ENCODE measurements at regions not wholly inside any gene's neighbourhood (a gene's known extent, or its start where the extent isn't known, plus 50 kb on each side); places are given as distances from the start of the nearest gene placed in this dataset.
A peak's percentile ranks its signal among the peaks of the same experiment; 100 is the strongest.

GRCh38 chr4:24476282-24476681 is 108.1 kb downstream of the DHX15 start:
- DNase-seq = no peak

GRCh38 chr4:24475756-24476155 is 108.6 kb downstream of the DHX15 start:
- no peak for DNase-seq

DNA sequence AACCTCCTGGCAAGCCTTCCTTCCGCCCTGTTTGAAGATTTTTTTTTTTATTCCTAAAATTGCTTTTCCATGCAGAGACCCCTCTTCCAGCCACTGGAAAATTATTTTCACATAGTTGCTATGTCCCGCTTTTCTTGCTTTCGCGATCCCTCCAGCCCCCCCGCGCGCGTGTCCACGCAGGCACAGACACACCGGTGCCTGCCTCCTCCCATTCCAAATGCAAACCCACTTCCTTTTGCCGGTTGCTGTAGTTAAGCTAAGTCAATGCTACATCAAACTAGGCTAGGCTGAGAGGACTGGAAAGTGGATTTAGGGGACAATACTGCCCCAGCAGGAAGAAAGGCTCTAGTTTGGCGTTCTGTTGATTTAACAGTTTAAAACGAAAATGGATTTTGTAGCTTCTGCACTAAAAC is 111.0 kb downstream of the DHX15 start:
- DNase-seq = no peak

DNA sequence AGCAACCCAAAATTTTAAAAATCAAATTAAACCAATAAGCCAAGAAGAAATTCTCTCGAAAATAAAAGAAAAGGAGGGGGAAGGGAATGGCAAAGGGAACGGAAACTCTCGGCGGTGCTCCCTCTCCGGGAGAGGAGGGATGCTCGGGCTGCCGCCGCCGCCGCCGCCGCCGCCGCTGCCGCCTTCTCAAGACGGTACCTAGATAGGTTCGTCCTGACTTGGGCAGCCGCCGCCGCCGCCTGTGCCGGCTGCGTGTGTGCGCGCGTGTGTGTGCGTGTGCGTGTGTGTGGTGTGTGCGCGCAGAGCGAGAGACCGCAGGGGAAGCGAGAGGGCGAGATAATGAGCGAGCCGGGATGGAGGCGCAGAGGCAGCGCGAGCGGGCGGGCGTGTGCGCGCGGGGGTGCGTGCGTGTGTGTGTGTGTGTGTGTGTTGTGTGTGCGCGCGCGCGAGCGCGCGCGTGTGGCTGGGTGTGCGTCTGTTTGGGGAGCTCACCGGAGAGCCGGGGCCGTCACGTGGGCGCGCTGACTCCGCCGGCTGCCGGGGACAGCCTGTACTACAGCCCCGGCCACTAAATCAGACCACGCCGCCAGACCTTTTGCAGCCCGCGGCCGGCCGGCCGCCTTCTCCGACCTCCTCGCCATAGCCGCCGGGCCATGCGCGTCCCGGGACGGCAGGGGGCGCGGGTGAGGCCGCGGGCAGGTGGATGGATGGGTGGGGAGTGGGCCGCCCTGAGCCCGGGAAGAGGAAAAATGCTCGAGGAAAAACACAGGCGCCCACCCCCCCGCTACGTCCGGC is 111.6 kb downstream of the DHX15 start:
- peak; percentile 19 to 64 for DNase-seq

DNA sequence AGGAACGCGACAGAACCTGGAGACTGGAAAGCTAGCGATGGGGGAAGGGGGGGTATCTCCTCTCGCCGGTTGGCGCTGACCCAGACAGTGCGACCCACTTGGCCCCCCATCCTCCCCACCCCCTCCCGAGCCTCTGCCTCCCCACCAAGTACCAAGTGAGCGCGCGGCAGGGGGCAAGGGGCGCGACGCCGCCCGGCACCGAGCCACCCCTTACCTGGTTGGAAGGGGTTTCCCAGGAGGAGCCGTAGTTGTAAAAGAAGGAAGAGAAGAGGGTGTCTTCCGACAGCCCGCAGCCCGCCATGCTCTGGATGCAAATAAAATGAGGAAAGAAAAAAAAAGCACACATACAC is 112.2 kb downstream of the DHX15 start:
- DNase-seq = no peak

- DNase-seq = no peak
Observed at GRCh38 chr4:24471486-24472160, 112.7 kb downstream of the DHX15 start.

DNA sequence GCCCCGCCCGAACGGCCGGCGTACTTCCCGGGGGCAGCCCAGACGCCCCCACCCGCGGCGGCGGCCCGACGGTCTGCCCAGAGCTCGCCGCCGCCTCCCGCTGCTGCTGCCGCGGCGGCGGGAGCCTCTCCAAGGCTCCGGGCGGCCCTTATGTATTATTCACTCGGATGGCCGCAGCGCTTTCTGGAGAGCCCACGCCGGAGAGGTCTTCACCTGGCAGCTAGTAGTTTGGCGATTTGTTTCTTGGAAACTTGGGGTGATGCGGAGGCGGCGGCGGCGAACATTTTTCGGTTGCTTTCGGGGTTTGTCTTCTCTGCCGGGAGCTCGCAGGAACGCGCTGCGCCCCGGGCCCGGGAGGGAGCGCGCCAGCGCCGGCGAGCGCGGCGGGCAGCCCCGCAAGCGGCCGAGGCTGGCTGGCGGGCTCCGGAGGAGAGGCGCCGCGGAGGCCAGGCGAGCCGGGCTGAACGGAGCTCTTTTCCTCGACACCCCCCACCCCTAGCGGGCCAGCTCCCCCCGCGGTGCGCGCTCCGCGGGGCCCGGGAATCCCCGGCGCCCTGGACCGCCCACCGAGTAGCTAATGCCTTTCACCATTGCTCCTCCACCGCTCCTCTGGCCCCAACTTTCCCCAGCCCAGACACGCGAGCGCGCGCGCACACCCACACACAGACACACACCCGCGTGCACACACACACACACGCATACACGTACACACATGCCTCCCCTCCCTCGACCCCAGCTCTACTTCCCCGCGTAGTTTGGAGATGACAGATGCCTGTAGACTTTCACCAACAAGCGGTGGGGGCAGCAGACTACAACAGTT is 113.5 kb downstream of the DHX15 start:
- peak in 1 of 2 experiments; percentile 28 for DNase-seq

DNA sequence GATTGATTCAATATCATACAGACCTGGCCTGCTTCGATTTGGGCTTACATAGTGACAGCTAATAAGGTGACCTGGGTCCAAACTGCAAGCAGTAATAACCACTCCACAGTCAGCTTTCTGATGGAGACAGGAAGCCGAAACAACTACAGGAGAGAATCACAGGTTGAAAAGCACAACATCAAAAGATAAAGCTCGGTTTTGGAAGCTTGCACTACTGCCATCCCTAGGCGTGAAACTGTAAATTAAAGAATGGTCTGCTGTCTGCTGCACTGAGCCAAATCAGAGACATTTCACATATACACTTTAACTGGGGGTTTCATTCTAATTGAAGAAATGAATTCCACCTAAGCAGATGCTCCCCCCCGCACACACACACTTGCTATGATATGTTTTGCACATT is 116.3 kb downstream of the DHX15 start:
- no peak for DNase-seq

GRCh38 chr4:24464566-24464965 is 119.8 kb downstream of the DHX15 start:
- no peak for DNase-seq

- no peak for DNase-seq
Observed at GRCh38 chr4:24456431-24456830, 127.9 kb downstream of the DHX15 start.

DNA sequence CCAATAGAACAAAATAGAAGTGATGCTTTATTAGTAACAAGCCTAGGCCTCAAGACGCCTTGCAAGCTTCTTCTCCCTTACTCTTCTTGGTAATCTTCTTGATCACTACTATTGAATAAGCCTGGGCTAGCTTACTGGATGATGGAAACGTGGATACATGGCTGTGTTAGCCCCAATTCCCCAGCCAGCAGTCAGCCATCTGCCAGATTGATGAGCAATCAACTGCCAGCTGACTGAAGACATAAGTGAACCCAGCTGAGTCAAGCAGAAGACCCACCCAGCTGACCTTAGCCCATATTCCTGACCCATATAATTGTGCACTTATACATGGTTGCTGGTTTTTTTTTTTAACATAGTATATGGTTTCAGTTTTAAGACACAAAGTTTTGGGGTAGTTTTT is 130.4 kb downstream of the DHX15 start:
- DNase-seq = no peak

DNA sequence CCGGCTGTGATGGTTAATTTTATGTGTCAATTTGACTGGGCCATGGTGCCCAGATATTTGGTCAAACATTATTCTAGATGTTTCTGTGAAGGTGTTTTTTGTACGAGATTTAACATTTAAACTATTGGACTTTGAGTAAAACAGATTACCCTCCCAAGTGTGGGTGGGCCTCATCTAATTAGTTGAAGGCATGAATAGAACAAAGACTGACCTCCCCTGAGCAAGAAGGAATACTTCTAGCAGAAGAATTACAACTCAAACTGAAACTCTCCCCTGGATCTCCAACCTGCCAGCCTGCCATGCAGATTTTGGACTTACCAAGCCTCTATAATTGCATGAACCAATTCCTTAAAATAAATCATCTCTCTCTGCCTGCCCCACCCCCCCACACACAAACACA is 132.5 kb downstream of the DHX15 start:
- no peak for DNase-seq

DNA sequence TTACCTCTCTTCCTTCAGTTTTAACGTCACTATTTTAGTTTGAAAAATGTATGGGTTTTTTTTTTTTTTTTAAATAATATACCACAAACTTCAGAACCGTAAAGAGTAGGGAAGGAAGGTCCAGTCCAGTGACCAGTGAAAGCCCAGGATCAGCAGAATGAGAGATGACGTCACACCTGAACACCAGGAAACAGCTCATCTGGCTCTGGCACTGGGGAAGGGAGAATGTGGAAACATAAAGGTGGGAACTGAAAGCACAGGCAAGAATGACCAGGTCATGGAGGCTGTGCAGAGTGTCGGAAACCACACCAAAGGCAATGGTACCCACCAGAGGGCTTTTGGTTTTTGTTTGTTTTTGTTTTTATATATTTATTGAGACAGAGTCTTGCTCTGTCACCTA is 141.2 kb downstream of the DHX15 start:
- no peak for DNase-seq

- DNase-seq = no peak
Observed at GRCh38 chr4:24440765-24441164, 143.6 kb downstream of the DHX15 start.

DNA sequence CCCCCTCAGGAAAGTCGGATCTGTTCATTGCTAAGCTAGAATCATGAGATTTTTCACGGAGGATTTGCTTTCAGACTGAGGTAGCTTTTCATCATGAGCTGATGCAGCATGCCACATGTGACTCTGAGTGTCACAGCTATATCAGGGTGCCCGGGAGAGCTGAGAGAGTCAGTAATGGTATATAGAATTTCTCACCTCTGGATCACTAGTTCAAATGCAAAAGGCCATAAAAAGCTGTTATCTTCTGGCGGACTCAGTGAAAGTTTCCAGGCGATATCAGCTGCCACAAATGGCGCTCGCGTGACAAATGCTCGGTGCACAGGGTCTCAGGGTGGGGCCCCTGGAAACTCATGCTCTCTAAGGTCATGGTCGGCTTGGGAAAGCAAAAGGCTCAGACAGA is 150.1 kb downstream of the DHX15 start:
- DNase-seq = no peak

- DNase-seq = peak in 1 of 2 experiments; percentile 40
Observed at GRCh38 chr4:24433515-24434214, 150.7 kb downstream of the DHX15 start.

GRCh38 chr4:24428850-24429249 is 155.5 kb downstream of the DHX15 start:
- no peak for DNase-seq

DNA sequence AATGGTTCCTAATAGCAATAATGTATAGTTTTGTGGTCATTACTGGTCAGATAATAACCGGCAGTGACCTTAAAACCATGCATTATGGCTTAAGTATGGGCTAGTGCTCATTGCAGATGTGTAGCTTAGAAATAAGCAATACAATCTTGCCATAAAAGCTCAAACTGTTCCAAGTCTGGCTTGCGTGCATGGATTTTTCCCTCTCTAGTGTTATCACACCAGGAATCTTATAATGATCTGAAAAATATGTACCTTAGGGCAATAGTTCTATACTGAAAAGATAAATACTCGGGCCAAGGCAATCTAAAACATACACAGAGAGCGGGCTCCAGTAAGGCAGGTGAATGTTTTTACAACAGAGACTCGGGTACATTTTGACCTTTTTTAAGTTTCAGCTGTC is 157.8 kb downstream of the DHX15 start:
- DNase-seq = no peak

GRCh38 chr4:24425863-24426262 is 158.5 kb downstream of the DHX15 start:
- no peak for DNase-seq

GRCh38 chr4:24423670-24424069 is 160.7 kb downstream of the DHX15 start:
- no peak for DNase-seq

GRCh38 chr4:24422644-24423043 is 161.7 kb downstream of the DHX15 start:
- no peak for DNase-seq

DNA sequence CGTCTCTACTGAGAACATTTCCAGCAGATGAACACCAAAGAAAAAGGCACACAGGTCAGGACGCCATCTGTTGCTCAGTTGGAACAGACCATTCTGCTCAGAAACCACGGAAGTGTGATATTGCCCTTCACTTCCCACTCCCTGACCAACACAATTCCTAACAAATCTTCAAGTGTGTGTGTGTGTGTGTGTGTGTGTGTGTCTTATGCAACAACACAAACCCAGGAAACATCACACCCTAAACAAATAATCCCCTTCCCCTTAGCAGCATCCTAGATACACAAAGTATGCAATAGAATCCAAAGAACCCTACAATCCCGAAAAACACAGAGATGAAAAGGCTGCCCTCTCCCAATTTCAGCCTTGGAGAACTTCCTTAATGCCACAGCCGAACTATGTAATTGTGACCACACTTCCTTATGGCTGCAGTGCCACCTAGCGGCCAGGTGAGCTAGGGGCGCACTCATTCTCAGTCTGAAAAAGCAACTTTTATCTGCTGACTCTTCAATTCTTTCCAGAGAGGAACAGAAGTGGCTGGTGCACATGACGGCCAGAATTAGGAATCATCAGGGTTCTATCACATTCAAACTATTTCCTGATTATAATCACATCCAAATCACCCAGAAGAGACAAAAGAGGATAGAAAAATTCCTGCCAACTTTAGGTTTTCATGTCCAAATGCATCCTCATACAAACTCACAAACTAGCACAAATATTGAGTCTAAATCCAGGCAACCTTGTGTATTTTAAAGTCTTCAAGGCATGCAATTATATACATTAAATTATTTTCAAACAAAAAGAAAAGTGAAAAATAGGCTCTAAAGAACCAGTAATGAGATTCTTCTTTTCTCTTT is 164.9 kb downstream of the DHX15 start:
- DNase-seq = peak; percentile 9 to 74

Measured in NCI-H446 (cell line).